LoVo (cell line): ENCODE measurements at regions not wholly inside any gene's neighbourhood (a gene's known extent, or its start where the extent isn't known, plus 50 kb on each side); places are given as distances from the start of the nearest gene placed in this dataset.

Experiments used
- DNase-seq: peaks from one replicate; pipeline ENCODE4 v3.0.0-alpha.2; 2016; ENCODE audit warnings: low spot score

GRCh38 chr15:95911570-95912279 lies 418.8 kb upstream of the NR2F2 start:
- DNase-seq: peak; percentile 8

DNA sequence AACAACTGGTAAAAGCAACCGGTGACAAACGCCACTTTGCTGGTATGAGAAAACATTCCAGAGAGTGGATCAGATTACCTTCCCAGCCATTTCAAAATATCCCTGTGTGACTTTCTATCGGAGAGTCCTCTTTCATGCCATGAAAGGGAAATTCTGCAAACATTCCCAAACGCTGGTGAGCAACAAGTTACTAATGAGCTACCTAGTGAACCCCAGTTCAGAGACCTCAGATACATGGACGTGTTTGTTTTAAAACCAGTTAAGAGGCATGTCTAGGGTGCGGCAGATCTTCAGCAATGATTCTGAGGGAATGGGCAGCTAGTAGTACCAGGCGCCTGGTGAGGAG lies 418.2 kb upstream of the NR2F2 start:
- DNase-seq: no peak

DNA sequence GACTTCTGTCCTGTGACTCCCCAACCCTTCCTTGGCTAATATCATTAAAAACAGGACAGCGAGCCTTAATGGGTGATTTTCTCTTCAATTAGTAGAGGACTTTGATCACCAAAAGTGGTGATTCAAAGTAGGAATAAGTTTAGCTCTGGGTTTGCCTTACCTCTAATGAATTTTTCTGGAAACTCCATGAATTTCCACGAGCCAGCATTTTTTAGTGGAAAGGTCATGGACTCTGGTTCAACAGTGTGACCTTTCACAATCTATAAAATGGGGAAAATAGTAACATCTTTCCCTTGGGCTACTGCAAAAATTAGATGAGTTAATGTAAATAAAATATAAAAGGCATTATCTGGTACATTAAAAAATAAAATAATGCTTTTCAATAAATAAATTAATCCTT lies 417.8 kb upstream of the NR2F2 start:
- DNase-seq: no peak

DNA sequence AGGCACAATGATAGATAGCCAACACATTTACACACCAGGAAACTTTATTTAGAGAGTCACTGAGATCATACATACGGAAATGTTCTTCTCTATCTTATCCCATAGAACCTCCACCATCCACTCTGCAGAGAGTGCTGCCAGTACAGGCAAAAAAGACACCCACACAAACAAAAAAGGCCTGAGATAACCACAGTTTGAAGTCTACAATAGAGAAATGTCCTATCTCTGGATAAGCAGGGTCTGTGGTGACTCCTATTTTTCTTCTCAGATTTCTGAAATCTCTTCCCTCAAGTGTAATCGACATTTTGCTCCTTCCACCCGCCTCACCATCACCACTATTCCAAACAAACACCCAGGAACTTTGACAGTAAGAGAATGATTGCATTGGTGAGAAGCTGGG lies 413.9 kb upstream of the NR2F2 start:
- DNase-seq: no peak

GRCh38 chr15:95918525-95918924 lies 412.0 kb upstream of the NR2F2 start:
- DNase-seq: no peak

DNA sequence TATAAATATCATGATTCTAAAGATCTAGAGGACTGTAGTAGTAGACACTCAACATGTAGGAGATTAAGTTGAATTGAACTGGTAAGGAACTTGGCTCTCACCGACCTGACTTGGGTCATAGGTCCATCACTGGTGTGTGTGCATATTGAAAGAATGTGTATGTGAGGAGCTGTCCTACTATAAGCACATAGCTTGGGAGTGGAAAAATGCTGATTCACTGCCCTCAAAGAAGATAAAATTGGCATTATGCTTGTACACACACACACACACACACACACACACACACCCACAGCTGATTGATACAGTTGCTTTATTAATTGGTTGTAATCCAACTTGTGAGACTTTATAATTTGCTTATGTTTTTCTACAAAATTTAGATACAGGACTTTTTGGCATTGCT lies 411.0 kb upstream of the NR2F2 start:
- DNase-seq: no peak

DNA sequence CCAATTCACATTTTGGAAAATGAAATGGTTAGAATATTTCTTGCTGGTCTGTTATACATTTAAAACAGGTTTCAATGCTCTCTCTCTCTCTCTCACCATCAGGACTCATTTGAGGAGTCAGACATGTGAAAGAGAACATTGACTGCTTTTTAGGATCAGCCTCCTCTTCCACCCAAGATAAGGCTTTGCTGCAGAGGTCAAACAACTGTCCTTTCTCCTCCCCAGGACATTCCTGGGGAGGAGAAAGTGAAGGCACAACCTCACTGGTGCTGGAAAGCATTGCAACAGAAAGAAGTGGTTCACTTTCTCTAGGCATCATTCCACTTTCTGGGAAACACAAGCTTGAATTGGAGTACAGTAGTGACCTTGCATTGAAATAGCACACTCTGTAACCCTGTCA lies 409.1 kb upstream of the NR2F2 start:
- DNase-seq: no peak

DNA sequence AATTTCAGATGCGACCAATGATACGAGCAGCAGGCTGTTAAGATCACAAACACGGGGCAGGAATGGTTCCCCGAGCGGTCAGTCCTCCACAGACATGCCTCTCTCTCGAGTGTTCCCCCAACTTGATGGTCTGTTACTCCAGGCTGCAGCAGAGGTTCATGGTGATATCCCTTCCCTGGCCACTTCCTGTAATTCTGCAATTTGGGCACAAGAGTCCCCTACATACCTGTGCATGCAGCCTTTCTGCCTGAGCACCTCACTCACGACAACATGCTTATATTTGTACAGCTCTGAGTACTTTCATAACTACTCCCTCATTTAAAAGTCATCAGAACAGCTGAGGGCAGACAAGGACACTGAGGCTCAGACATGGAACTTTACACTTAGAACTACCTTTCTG lies 408.1 kb upstream of the NR2F2 start:
- no peak for DNase-seq

GRCh38 chr15:95923792-95924191 lies 406.7 kb upstream of the NR2F2 start:
- DNase-seq: no peak

DNA sequence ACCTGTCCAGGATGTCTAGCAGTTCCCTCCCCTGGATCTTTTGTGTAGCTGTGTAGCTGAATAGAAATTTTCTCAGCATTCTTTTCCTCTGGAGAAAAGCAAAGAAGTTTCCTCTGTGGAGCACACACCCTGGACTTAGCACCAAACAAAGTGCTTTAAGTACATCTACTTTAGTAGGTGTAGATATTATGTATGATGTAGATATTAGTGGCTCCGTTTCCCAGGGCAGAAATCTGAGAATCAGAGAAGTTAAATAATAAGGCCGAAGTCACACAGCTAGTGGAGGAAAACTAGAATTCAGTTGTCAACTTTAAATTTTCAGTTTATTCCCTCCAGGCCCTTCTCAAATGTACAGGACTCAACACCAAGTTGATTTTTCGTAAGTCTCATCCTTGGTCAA lies 401.7 kb upstream of the NR2F2 start:
- DNase-seq: no peak

DNA sequence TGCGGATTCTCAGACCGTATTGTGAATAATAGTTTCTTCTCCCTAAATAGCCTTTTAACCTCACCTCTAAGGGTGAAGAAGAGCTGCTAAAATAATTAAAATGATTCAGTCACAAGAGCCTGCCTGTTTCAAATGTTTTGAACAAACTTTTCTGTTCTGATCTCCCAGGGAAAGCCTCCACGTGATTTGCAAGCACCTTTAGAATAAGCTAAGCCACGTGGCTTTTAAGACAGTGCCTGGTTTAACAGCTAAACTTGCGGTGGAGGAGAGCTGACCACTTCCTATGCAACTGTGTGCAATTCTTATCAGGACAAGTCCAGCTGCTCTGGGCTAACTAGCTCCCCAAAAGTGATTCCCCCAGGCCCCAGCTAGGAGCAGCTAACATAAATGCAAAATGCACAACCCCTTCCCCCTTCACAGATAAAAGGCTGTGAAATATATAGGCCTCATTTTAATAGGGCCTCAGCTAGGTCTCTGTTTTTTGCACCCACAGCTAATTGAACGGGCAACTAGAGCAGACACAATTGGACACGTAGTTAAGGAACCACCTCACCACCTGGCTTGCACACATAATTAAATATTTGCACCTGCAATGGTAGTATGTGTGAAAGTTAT lies 401.2 kb upstream of the NR2F2 start:
- no peak for DNase-seq

DNA sequence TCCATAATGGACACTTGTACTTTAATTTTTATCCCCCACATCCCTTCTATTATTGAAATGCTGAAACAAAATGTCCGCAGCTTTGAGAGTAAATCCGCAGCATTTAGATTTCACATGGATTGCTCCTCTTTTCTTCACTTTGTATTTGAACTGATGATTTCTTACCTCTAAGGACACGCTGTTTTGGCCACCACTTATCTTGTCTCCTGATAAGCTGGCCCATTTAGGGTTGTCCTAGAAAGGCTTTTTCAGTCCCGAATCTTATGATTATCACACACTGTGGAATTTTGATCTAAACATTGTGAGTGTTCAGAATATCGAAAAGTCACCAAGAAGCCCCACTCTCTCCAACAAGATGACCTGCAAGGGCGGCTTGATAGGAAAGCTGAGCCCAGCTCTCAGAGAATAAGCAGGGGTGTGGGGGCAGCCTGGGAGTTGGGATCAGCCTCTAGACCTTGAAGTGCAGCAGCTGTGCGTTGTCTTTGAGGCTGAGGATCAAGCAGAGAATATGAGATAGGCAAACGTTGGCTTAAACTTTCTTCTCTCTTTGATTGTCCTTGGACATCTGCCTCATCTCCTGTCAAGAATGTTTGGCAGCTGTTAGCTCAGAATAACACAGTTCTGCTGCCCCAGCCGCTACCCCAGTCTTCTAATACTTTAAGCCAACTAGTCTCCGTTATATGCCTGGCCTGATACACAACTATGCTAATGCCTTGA lies 399.7 kb upstream of the NR2F2 start:
- no peak for DNase-seq

GRCh38 chr15:95931619-95932018 lies 398.9 kb upstream of the NR2F2 start:
- DNase-seq: no peak

DNA sequence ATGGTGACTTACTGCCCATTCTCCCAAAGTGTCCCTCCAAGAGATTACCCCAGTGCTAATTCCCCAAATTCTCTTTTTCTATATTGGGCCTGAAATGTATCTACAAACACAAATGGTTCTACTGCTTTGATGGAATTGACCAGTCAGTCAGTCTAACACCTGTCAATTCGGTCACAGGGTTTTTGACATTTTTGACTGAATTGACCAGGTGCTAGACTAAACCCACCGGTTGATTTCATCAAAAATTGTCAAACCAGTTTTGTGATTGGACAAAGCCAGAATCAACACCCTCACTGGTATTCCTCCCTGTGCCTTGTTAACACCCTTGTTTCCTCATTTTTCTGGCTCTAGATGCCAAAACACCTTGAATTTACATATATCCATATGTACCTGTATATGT lies 398.4 kb upstream of the NR2F2 start:
- no peak for DNase-seq

DNA sequence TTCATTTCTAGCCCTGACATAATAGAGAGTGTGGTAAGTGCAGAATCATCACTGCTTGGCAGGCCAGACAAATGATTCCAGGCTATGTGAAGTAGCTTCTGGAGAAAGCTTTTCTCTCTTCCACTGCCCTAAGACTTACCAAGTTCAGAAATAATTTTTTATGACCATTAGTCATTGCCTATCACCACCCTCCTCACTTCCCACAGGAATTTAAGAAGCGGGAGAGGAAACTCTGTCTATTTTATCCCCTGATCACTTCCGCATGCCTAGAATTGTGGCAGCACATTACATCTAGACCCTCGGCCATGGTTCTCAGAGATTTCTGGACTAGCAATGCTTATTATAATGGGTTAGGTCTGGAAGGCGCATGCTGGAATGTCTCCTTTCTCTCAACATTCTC lies 397.8 kb upstream of the NR2F2 start:
- DNase-seq: peak; percentile 72

DNA sequence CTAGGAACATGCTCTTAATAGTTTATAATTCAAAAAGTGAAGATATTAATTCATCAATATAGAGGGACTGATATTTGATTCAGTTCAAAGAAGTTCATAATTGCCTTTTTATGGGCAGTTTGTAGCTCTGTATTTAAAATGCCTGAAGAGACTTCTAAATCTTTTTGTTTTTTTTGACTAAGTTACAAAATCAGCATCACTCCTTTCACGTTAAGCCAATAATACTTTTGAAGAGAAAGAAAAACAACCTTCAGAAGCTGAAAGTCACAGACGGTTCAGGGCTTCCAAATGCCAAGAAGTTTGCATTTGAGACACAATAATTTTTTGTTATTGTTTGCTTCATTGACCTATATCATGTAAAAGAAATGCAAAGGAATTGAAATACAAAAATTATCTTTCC lies 394.6 kb upstream of the NR2F2 start:
- no peak for DNase-seq

GRCh38 chr15:95937128-95937528 lies 393.4 kb upstream of the NR2F2 start:
- DNase-seq: no peak

- no peak for DNase-seq
These were observed 390.0 kb upstream of the NR2F2 start for GRCh38 chr15:95940431-95940985.

DNA sequence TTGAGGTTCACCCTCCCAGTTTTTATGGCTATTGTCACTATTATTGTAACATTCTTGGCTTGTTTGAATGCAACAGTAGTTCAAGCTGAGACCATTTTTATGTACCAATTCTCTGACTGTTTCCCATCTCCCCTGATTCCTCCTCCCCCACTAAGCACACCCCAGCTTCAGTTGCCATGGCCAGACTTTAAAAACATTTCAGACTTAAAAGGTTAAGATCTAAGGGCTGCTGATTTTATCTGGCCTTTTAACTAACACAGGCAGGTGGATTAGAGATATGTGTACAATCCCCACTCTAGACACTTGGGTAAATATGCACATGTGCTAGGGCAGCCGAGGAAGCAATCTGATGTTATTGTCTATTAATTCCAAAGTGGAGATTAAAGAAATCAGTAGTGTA lies 386.3 kb upstream of the NR2F2 start:
- DNase-seq: no peak

- no peak for DNase-seq
These were observed 385.7 kb upstream of the NR2F2 start for GRCh38 chr15:95944661-95945255.

GRCh38 chr15:95946241-95946640 lies 384.3 kb upstream of the NR2F2 start:
- DNase-seq: no peak

DNA sequence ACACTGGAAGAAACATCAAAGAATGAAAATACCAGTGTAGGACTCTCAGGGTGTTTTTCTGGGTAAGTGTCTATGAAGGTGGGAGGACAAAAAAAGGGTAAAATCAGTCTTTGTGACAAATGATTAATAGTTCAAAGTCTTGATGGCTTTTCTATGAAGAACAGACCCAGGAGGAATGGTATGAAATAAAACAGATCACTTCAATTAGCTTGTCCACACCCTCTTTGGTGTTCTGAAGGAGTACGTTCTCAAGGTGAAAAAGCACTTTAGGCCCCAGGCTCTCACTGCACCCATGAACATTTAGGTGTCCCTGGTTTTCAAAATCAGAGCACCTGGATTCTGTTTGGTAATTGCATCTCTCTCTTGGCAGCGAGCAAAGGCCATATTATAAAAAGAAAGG lies 383.6 kb upstream of the NR2F2 start:
- DNase-seq: no peak

DNA sequence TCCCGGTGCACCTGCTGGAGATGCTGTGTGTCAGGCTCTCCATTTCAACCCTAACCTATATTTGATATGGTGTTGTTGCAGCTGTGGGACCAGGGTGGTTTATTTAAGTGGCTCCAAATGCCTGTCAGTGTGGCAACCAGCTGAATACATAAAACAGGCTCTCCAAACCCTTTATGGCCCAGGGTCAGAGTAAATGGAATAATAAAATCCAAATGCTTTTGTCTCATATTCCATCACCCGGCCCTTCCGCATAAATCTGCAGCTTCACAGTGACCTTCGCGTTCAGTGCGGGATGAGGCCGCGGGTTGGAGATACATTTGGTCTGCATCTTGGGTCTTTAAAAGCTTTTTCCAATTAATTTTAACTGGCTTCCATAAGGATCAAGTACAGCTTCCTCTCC lies 382.1 kb upstream of the NR2F2 start:
- no peak for DNase-seq
